ENCODE measurements at regions not wholly inside any gene's neighbourhood (a gene's known extent, or its start where the extent isn't known, plus 50 kb on each side); places are given as distances from the start of the nearest gene placed in this dataset.

DNA sequence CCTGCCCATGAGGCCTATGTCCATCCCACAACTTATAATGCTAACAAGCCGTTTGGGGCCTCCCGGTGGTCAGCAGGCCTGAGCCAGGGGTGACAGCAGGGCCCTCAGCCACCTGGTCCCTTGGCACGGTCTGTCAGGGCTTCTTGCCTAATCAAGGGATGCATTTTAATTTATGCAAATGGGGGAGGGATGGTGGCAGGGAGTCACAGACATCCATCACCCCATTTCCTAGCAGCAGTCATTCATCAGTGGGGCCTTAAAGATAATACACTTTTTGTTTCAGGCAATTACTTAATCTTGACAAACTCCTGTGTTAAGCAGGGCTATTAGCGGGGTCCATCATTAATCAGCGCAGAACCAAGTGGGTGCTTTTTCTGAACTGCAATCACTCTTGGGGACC lies 174.5 kb downstream of the GLI2 start:
- intact Hi-C loops (cut with DNase I; ENCODE audit: low total_unique reads) (no loop called here), in situ Hi-C loops (cut with MboI; ENCODE audit: low pct_ligation_motif_present in 1 of 4, low pct_unique_long_range_greater_than_20kb in 1 of 4, low sequenced_read_pairs in 3 of 4) (no loop called here)
- no peaks in the 10 kb centered on the region for H3K27me3 ChIP-seq
- H3K36me3 ChIP-seq: no peaks in the 10 kb centered on the region
- TF ChIP-seq, protein P1, sequence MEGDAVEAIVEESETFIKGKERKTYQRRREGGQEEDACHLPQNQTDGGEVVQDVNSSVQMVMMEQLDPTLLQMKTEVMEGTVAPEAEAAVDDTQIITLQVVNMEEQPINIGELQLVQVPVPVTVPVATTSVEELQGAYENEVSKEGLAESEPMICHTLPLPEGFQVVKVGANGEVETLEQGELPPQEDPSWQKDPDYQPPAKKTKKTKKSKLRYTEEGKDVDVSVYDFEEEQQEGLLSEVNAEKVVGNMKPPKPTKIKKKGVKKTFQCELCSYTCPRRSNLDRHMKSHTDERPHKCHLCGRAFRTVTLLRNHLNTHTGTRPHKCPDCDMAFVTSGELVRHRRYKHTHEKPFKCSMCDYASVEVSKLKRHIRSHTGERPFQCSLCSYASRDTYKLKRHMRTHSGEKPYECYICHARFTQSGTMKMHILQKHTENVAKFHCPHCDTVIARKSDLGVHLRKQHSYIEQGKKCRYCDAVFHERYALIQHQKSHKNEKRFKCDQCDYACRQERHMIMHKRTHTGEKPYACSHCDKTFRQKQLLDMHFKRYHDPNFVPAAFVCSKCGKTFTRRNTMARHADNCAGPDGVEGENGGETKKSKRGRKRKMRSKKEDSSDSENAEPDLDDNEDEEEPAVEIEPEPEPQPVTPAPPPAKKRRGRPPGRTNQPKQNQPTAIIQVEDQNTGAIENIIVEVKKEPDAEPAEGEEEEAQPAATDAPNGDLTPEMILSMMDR (IDR thresholded peaks at IDR 0.05): no peak
- TF ChIP-seq POLR2A (IDR thresholded peaks at IDR 0.05) (no peak), POLR2AphosphoS5 (IDR thresholded peaks at IDR 0.05) (no peak), EP300 (IDR thresholded peaks at IDR 0.05; ENCODE audit: low read depth) (no peak)
- H3K9me3 ChIP-seq: no peaks in the 10 kb centered on the region
- peaks cover 7 to 26% (median 22%) of the 10 kb centered on the region in 4 donors for H3K4me1 ChIP-seq
- H3K27ac ChIP-seq: no peak overlapping the region
- DNase-seq: no peak
- no peak overlapping the region for H3K4me3 ChIP-seq
- 85 to 100% methylated on average over 1 to 5 of the region's 5 CpGs for whole genome bisulfite sequencing, 2 donors (ENCODE audit: low coverage in 1 of 2)

DNA sequence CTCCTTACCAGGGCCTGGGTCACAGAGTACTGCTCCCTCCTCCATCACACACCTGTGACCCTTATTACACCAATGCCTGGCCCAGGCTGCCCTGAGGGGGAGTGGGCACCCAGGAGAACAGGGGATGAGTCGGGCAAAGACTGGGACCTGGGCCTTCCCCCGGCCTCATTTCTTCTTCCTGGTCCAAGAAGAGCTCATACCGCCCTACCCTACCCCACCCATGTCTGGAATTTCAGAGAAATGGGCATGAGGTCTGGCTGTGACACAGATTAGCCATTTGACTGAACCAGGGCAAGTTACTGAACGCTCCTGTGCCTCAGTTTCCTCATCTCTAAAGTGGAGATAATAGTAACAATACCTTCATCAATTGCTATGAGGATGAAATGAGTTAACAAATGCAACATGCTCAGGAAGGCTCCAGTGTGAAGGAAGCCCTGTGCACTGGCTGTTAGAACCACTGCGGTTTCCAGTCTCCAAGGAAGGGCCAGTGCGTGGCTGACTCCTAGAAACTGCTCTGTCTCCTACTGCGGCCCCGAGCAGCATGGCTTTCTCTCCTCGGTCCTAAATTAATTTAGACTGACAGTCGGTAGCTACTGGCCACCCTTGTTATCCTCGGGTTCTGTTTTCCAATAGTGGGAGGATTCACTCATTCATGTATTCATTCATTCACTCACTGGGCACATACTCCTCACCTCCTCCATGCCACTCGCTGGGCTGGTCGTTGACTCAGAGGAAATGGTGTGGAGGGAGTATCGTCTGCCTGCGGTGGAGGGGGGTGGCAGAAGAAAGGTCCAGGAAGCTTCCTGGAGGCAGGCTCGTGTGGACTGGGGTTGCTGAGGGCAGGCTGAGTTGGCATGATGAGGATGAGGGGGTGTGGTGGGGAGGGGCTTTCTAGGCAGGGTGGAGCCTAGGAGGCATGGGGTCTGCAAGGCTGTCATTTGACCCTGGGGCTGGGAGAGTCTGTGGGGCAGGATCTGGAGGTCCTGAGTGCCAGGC lies 175.6 kb downstream of the GLI2 start:
- Histone ChIP-seq H3K4me3 (no peak overlapping the region), H3K4me1 (peaks cover 7 to 28% (median 26%) of the 10 kb centered on the region in 4 donors), H3K9me3 (no peaks in the 10 kb centered on the region), H3K36me3 (no peaks in the 10 kb centered on the region), H3K27ac (no peak overlapping the region), H3K27me3 (no peaks in the 10 kb centered on the region)
- WGBS, 2 donors (ENCODE audit: low coverage in 1 of 2): 71 to 91% methylated on average over 5 to 16 of the region's 16 CpGs
- intact Hi-C loops (cut with DNase I; ENCODE audit: low total_unique reads) (no loop called here), in situ Hi-C loops (cut with MboI; ENCODE audit: low pct_ligation_motif_present in 1 of 4, low pct_unique_long_range_greater_than_20kb in 1 of 4, low sequenced_read_pairs in 3 of 4) (no loop called here)
- TF ChIP-seq, protein P1 (IDR thresholded peaks at IDR 0.05): no peak
- TF ChIP-seq POLR2AphosphoS5 (IDR thresholded peaks at IDR 0.05) (no peak), EP300 (IDR thresholded peaks at IDR 0.05; ENCODE audit: low read depth) (no peak), POLR2A (IDR thresholded peaks at IDR 0.05) (no peak)
- DNase-seq: peak; percentile 30

DNA sequence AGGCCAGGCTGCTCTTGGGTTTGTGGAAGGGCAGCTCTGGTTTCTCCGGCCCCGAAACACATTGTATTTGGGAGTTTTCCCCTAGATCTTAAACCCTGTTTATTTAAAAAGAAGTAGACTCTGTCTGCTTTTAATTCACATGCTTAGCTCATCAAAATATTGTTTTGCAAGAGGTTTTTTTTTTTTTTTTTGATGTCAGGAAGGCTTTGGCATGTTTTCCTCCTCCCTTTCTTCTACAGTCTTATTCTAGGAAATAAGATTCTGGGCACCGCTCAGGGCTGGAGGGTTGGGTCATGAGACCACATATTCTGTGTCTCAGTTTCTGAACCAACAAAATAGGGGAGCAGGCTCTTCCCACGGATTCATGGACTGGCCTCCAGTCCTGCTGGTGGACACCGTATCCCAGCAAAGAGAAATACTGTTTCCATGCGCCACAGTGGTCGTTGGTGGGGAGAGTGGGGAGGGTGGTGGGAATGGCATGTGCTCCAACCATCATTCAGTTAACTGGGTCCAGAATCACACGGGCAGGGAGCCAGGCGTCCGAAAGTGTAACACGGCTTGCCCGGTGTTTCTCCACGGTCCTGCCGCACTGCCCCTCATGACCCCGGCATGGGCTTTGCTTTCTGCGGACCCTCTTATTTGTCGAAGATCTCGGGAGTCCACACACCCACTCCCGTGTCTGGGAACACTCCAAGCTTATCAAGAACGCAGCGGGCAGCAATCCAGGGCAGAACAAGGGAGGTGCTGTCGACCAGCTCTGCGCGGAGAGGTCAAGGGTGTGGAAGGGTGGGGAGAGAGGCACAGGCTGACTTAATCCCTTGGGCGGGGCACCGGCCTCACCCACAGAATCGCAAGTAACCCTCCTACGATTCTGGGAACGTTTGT lies 176.7 kb downstream of the GLI2 start:
- in situ Hi-C loops (cut with MboI; ENCODE audit: low pct_ligation_motif_present in 1 of 4, low pct_unique_long_range_greater_than_20kb in 1 of 4, low sequenced_read_pairs in 3 of 4) (no loop called here), intact Hi-C loops (cut with DNase I; ENCODE audit: low total_unique reads) (no loop called here)
- Histone ChIP-seq H3K9me3 (no peaks in the 10 kb centered on the region), H3K27ac (peak overlapping the region; percentile 6 to 34 (median 22)), H3K27me3 (no peaks in the 10 kb centered on the region), H3K4me1 (peaks cover 7 to 28% (median 26%) of the 10 kb centered on the region in 4 donors), H3K36me3 (no peaks in the 10 kb centered on the region), H3K4me3 (no peak overlapping the region)
- WGBS, 2 donors (ENCODE audit: low coverage in 1 of 2): 51 to 54% methylated on average over 3 to 29 of the region's 29 CpGs
- DNase-seq: peak; percentile 80
- TF ChIP-seq, protein P1 (IDR thresholded peaks at IDR 0.05): no peak
- TF ChIP-seq POLR2AphosphoS5 (IDR thresholded peaks at IDR 0.05): no peak
- no peak for TF ChIP-seq POLR2A (IDR thresholded peaks at IDR 0.05)
- TF ChIP-seq EP300 (IDR thresholded peaks at IDR 0.05; ENCODE audit: low read depth): no peak
